GM21381 (cell line): ENCODE measurements at regions not wholly inside any gene's neighbourhood (a gene's known extent, or its start where the extent isn't known, plus 50 kb on each side); places are given as distances from the start of the nearest gene placed in this dataset.
A peak's percentile ranks its signal among the peaks of the same experiment; 100 is the strongest.
"Not testable (repeated sequence)": the region's sequence is repeated elsewhere in the genome, so short reads cannot be mapped to it uniquely, and the experiment has no call there.

Source experiments
- ATAC-seq: cut with Tn5 transposase; IDR thresholded peaks from one replicate; pipeline ENCODE4 v1.9.1; 2021; ENCODE audit warnings: mild to moderate bottlenecking, moderate library complexity; ENCODE audit not compliant: unreplicated experiment

GRCh38 chr10:32217216-32217615, 129.7 kb downstream of the EPC1 start:
- no peak for ATAC-seq

- not testable (repeated sequence) for ATAC-seq
Observed at GRCh38 chr10:32213838-32214237, 133.1 kb downstream of the EPC1 start.

GRCh38 chr10:32211046-32211363, 136.0 kb downstream of the EPC1 start:
- ATAC-seq, result no peak

- no peak for ATAC-seq
Observed at GRCh38 chr10:32210306-32211045, 136.5 kb downstream of the EPC1 start.

GRCh38 chr10:32208005-32208404, 139.0 kb downstream of the EPC1 start:
- not testable (repeated sequence) for ATAC-seq

- ATAC-seq, result peak; percentile 69
Observed at GRCh38 chr10:32207544-32207943, 139.4 kb downstream of the EPC1 start.

- no peak for ATAC-seq
Observed at GRCh38 chr10:32205670-32206069, 141.3 kb downstream of the EPC1 start.

- ATAC-seq, result no peak
Observed at GRCh38 chr10:32204606-32205005, 142.4 kb downstream of the EPC1 start.

GRCh38 chr10:32199714-32200394, 143.6 kb upstream of the KIF5B start:
- no peak for ATAC-seq

GRCh38 chr10:32197423-32197822, 141.2 kb upstream of the KIF5B start:
- ATAC-seq, result no peak

GRCh38 chr10:32190890-32191491, 134.8 kb upstream of the KIF5B start:
- peak; percentile 64 for ATAC-seq

- no peak for ATAC-seq
Observed at GRCh38 chr10:32189400-32190084, 133.3 kb upstream of the KIF5B start.

GRCh38 chr10:32188601-32189000, 132.4 kb upstream of the KIF5B start:
- ATAC-seq, result not testable (repeated sequence)

GRCh38 chr10:32187686-32188085, 131.5 kb upstream of the KIF5B start:
- ATAC-seq, result no peak

- not testable (repeated sequence) for ATAC-seq
Observed at GRCh38 chr10:32183652-32184051, 127.4 kb upstream of the KIF5B start.

- no peak for ATAC-seq
Observed at GRCh38 chr10:32182476-32182875, 126.3 kb upstream of the KIF5B start.

GRCh38 chr10:32180390-32181280, 124.4 kb upstream of the KIF5B start:
- ATAC-seq, result no peak

GRCh38 chr10:32179836-32180235, 123.6 kb upstream of the KIF5B start:
- ATAC-seq, result no peak

- ATAC-seq, result not testable (repeated sequence)
Observed at GRCh38 chr10:32177594-32177993, 121.4 kb upstream of the KIF5B start.

GRCh38 chr10:32175629-32176028, 119.4 kb upstream of the KIF5B start:
- ATAC-seq, result no peak
